Amygdala (tissue), 56 donors: ENCODE measurements at regions not wholly inside any gene's neighbourhood (a gene's known extent, or its start where the extent isn't known, plus 50 kb on each side); places are given as distances from the start of the nearest gene placed in this dataset.

Experiments
- DNase-seq, 56 donors: peaks; one replicate each; lab custom pipeline; 2025; lab: John Stamatoyannopoulos, UW

GRCh38 chr1:60130703-60131102 is 57.1 kb upstream of the C1orf87 start:
- no peak for DNase-seq

DNA sequence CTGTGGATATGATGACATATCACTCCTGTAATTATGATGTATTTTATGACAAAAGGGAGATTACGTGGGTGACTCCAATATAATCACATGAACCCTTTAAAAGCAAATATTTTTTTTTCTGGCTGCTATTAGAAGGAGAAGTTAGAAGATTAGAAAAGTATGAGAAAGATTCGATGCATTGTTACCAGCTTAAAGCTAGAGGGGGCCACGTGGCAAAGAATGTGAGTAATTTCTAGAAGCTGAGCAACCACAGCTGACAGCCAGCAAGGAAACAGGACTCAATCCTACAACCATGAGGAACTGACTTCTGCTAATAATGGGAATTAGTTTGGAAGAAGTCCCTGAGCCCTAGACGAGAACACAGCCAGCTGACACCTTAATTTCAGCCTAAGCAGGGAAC is 56.3 kb upstream of the C1orf87 start:
- no peak for DNase-seq

GRCh38 chr1:60126723-60127122 is 53.2 kb upstream of the C1orf87 start:
- DNase-seq: no peak
